ENCODE measurements at regions not wholly inside any gene's neighbourhood (a gene's known extent, or its start where the extent isn't known, plus 50 kb on each side); places are given as distances from the start of the nearest gene placed in this dataset.

DNA sequence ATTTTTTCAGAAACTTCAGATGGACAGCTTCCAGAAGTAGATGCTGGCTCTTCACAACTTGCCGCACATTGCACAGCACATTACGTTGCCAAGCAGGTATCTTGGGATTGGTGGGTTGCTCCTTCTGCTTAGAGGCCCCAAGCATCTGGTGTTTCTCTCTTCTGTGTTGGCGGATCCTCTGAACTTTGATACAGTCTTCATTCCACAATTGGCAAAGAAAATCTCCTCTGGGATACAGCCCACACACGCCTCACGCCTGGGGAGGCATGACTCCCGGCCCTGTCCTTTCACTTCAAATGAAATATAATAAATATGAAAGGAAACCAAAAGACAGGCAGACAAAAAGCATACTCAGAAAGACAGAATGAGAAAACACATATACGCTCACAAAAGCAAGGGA is 72.3 kb upstream of the PPP2R5A start:
- intact Hi-C loops (cut with DNase I; ENCODE audit: low total_unique reads) = no loop called here
- WGBS, 2 donors = 63 to 69% methylated on average over 7 of the region's 7 CpGs
- H3K4me3 ChIP-seq (ENCODE audit: low read depth, poor library complexity, severe bottlenecking) = no peak overlapping the region
- TF ChIP-seq, protein P1, sequence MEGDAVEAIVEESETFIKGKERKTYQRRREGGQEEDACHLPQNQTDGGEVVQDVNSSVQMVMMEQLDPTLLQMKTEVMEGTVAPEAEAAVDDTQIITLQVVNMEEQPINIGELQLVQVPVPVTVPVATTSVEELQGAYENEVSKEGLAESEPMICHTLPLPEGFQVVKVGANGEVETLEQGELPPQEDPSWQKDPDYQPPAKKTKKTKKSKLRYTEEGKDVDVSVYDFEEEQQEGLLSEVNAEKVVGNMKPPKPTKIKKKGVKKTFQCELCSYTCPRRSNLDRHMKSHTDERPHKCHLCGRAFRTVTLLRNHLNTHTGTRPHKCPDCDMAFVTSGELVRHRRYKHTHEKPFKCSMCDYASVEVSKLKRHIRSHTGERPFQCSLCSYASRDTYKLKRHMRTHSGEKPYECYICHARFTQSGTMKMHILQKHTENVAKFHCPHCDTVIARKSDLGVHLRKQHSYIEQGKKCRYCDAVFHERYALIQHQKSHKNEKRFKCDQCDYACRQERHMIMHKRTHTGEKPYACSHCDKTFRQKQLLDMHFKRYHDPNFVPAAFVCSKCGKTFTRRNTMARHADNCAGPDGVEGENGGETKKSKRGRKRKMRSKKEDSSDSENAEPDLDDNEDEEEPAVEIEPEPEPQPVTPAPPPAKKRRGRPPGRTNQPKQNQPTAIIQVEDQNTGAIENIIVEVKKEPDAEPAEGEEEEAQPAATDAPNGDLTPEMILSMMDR (IDR thresholded peaks at IDR 0.05) = no peak
- TF ChIP-seq POLR2A (IDR thresholded peaks at IDR 0.05) = no peak
- peak in 1 of 2 donors; percentile 23 for DNase-seq (ENCODE audit: low spot score in 2 of 2)

DNA sequence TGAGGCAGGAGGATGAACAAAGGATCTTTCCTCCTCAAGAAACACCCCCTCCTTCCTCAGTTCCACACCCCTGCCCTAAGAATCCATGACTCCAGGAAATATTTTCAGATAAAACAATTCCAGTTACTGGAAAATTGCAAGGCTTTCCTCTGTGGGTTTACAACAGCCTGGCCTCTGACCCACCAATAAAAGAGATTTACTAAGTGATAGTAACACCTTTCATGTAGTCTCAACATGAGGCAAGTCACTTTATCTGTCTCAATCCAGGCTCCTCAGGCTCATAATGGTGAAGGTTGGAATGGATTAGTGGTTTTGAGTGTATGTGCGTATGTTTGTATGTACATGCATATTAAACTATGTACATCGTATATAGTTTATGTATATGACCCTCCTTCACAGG is 71.4 kb upstream of the PPP2R5A start:
- 95 to 100% methylated on average over 2 of the region's 2 CpGs for WGBS, 2 donors
- DNase-seq (ENCODE audit: low spot score in 2 of 2) = no peak
- no peak for TF ChIP-seq POLR2A (IDR thresholded peaks at IDR 0.05)
- TF ChIP-seq, protein P1 (IDR thresholded peaks at IDR 0.05) = no peak
- intact Hi-C loops (cut with DNase I; ENCODE audit: low total_unique reads) = no loop called here
- H3K4me3 ChIP-seq (ENCODE audit: low read depth, poor library complexity, severe bottlenecking) = no peak overlapping the region

DNA sequence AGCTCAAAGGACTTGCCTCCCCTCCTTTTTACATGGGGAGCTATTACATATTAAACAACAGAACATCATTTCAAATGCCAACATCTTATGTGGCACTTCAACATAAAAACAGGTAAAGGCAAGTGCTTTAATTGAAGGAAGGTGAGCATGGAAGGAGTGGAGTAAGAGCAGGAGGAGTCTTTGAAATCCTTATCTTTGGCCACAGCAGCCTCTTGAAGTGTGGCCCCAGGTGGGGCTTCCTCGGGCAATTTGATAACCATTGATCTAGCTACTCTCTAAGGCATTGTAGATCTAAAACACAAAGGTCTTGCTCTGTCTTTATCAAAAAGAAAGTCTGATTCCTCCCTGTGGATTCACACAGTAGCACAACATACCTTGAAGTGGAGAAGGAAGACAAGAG is 70.9 kb upstream of the PPP2R5A start:
- H3K4me3 ChIP-seq (ENCODE audit: low read depth, poor library complexity, severe bottlenecking) = no peak overlapping the region
- intact Hi-C loops (cut with DNase I; ENCODE audit: low total_unique reads) = no loop called here
- WGBS, 2 donors = 0 to 71% methylated on average over 1 of the region's 1 CpG
- TF ChIP-seq, protein P1 (IDR thresholded peaks at IDR 0.05) = no peak
- no peak for TF ChIP-seq POLR2A (IDR thresholded peaks at IDR 0.05)
- DNase-seq (ENCODE audit: low spot score in 2 of 2) = peak in 1 of 2 donors; percentile 3

DNA sequence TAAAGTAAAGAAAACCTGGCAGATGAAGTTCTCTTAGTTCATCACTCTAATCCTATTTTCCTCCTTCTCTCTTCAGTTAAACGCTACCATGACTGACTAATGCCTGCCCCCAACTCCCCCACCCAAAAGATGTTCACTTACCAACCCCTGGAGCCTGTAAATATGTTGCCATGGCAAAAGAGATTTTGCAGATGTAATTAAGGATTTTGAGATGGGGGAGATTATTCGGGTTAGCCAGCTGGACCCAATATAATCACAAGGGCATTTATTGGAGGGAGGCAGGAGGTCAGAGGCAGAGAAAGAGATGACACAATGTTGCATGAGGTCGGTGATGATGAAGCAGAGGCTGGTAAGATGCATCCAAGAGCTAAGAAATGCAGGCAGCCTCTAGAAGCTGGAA is 69.3 kb upstream of the PPP2R5A start:
- TF ChIP-seq, protein P1 (IDR thresholded peaks at IDR 0.05) = no peak
- no peak for TF ChIP-seq POLR2A (IDR thresholded peaks at IDR 0.05)
- 92 to 95% methylated on average over 3 of the region's 3 CpGs for WGBS, 2 donors
- no peak overlapping the region for H3K4me3 ChIP-seq (ENCODE audit: low read depth, poor library complexity, severe bottlenecking)
- intact Hi-C loops (cut with DNase I; ENCODE audit: low total_unique reads) = no loop called here
- no peak for DNase-seq (ENCODE audit: low spot score in 2 of 2)

DNA sequence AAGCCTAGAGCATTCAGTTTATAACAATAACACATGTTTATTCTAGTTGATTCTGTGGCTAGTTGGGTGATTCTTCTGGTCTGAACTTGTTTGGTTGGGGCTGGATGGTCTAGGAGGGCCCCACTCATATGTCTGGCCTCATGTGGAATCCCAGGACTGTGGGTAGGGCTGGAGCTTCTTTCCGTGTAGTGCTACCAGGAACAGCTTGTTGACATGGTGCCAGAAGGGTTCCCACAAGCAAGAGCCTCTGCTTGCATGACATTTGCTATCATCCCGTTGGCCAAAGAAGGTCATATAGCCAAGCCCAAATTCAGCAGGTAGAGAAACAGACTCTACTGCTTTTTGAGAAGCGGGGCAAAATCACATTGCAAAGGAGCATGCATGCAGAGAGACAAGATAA is 67.6 kb upstream of the PPP2R5A start:
- no peak overlapping the region for H3K4me3 ChIP-seq (ENCODE audit: low read depth, poor library complexity, severe bottlenecking)
- intact Hi-C loops (cut with DNase I; ENCODE audit: low total_unique reads) = no loop called here
- TF ChIP-seq, protein P1 (IDR thresholded peaks at IDR 0.05) = no peak
- TF ChIP-seq POLR2A (IDR thresholded peaks at IDR 0.05) = no peak
- peak in 1 of 2 donors; percentile 46 for DNase-seq (ENCODE audit: low spot score in 2 of 2)
- WGBS, 2 donors = 73 to 78% methylated on average over 3 of the region's 3 CpGs

DNA sequence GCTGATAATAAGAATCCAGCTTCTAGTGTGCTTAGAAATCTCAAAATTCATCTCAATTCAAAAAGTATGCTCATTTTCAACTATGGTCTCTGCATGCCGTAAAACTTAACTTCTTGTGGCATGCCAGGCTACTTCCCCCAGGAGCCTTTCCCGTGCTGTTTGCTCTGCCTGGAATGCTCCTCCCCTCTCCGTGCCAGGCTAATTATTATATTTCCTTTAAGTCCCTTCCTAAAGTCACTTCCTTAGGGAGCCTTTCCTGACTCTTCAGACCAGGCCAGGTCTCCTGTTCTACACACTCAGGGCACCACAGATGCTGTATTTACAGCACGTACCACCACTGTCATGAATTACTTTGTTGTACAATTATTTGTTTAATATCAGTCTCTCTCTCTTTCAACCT is 67.1 kb upstream of the PPP2R5A start:
- TF ChIP-seq POLR2A (IDR thresholded peaks at IDR 0.05) = no peak
- TF ChIP-seq, protein P1 (IDR thresholded peaks at IDR 0.05) = no peak
- no peak for DNase-seq (ENCODE audit: low spot score in 2 of 2)
- 67 to 78% methylated on average over 4 of the region's 4 CpGs for WGBS, 2 donors
- intact Hi-C loops (cut with DNase I; ENCODE audit: low total_unique reads) = no loop called here
- H3K4me3 ChIP-seq (ENCODE audit: low read depth, poor library complexity, severe bottlenecking) = no peak overlapping the region
